Smooth muscle cell (in vitro differentiated cells): ENCODE measurements at regions not wholly inside any gene's neighbourhood (a gene's known extent, or its start where the extent isn't known, plus 50 kb on each side); places are given as distances from the start of the nearest gene placed in this dataset.

Source experiments
- DNase-seq: peaks from one replicate; lab custom pipeline; 2025; ENCODE audit not compliant: unreplicated experiment; lab: John Stamatoyannopoulos, UW
- H2AFZ ChIP-seq: fragments of 200-600 bp; sonication (generic); 2 replicates; pipeline ENCODE4 v1.6.0; 2016; ENCODE audit warnings: antibody characterized with exemption, low read depth, mild to moderate bottlenecking
- H3F3A ChIP-seq: fragments of 200-600 bp; sonication (generic); 2 replicates; pipeline ENCODE4 v1.6.0; 2017; ENCODE audit warnings: antibody characterized with exemption, low read depth
- H3K27ac ChIP-seq: fragments of 200-600 bp; sonication (generic); 2 replicates; pipeline ENCODE4 v1.5.1; 2016; ENCODE audit warnings: low read depth, mild to moderate bottlenecking
- H3K27me3 ChIP-seq: fragments of 200-600 bp; sonication (generic); 2 replicates; pipeline ENCODE4 v1.6.1; 2016; ENCODE audit warnings: low read depth, mild to moderate bottlenecking
- H3K36me3 ChIP-seq: fragments of 200-600 bp; sonication (generic); 2 replicates; pipeline ENCODE4 v1.5.1; 2016; ENCODE audit warnings: low read depth
- H3K4me1 ChIP-seq: fragments of 200-600 bp; sonication (generic); 2 replicates; pipeline ENCODE4 v1.5.1; 2016; ENCODE audit warnings: low read depth
- H3K4me2 ChIP-seq: fragments of 200-600 bp; sonication (generic); 2 replicates; pipeline ENCODE4 v1.6.0; 2016; ENCODE audit warnings: mild to moderate bottlenecking
- H3K4me3 ChIP-seq: fragments of 200-600 bp; sonication (generic); 2 replicates; pipeline ENCODE4 v1.5.1; 2016; ENCODE audit warnings: mild to moderate bottlenecking
- H3K79me2 ChIP-seq: fragments of 200-600 bp; sonication (generic); 2 replicates; pipeline ENCODE4 v1.6.0; 2016; ENCODE audit warnings: low read depth, mild to moderate bottlenecking
- H3K9ac ChIP-seq: fragments of 200-600 bp; sonication (generic); 2 replicates; pipeline ENCODE4 v1.6.0; 2016; ENCODE audit warnings: low read depth
- H3K9me3 ChIP-seq: fragments of 200-600 bp; sonication (generic); replicated peaks from 2 replicates; pipeline ENCODE4 v1.5.1; 2016; ENCODE audit warnings: low read depth
- H4K20me1 ChIP-seq: fragments of 200-600 bp; sonication (generic); 2 replicates; pipeline ENCODE4 v1.6.0; 2016; ENCODE audit warnings: low read depth
- CTCF ChIP-seq: fragments of 200-600 bp; sonication (generic); IDR thresholded peaks from 2 replicates; pipeline ENCODE4 v1.5.1; 2017; ENCODE audit warnings: borderline replicate concordance, mild to moderate bottlenecking, antibody characterized with exemption; ENCODE audit not compliant: insufficient read depth, poor library complexity, severe bottlenecking
- WGBS: methylation state at CpG from one replicate; pipeline ENCODE4 v1.1.7; 2016; ENCODE audit warnings: low lambda C conversion rate; 5-methylcytosine and 5-hydroxymethylcytosine counted together

GRCh38 chr4:127149086-127149485 lies 483.7 kb upstream of the INTU start:
- Histone ChIP-seq H3K9me3 (no peaks in the 10 kb centered on the region), H3K79me2 (no peaks in the 10 kb centered on the region), H3K36me3 (no peaks in the 10 kb centered on the region), H3K4me3 (no peak overlapping the region), H3K9ac (no peak overlapping the region), H2AFZ (no peak overlapping the region), H3F3A (no peaks in the 10 kb centered on the region), H4K20me1 (no peaks in the 10 kb centered on the region), H3K4me1 (no peaks in the 10 kb centered on the region), H3K27ac (no peak overlapping the region), H3K27me3 (no peaks in the 10 kb centered on the region), H3K4me2 (no peak overlapping the region)
- WGBS: 99% methylated on average over 3 of the region's 3 CpGs
- no peak for TF ChIP-seq CTCF
- DNase-seq: no peak

GRCh38 chr4:127151941-127152340 lies 480.8 kb upstream of the INTU start:
- no peak for TF ChIP-seq CTCF

GRCh38 chr4:127155116-127155515 lies 477.6 kb upstream of the INTU start:
- H3K27me3 ChIP-seq: no peaks in the 10 kb centered on the region
- no peaks in the 10 kb centered on the region for H3F3A ChIP-seq
- no peaks in the 10 kb centered on the region for H3K36me3 ChIP-seq
- no peak overlapping the region for H2AFZ ChIP-seq
- H3K9ac ChIP-seq: no peak overlapping the region
- H3K4me2 ChIP-seq: no peak overlapping the region
- H3K4me1 ChIP-seq: no peaks in the 10 kb centered on the region
- no peaks in the 10 kb centered on the region for H4K20me1 ChIP-seq
- WGBS: 100% methylated on average over 2 of the region's 2 CpGs
- no peak for TF ChIP-seq CTCF
- no peaks in the 10 kb centered on the region for H3K9me3 ChIP-seq
- DNase-seq: no peak
- H3K79me2 ChIP-seq: no peaks in the 10 kb centered on the region
- no peak overlapping the region for H3K27ac ChIP-seq
- no peak overlapping the region for H3K4me3 ChIP-seq

More at GRCh38 chr4:127151941-127152340, 480.8 kb upstream of the INTU start:
- no peak overlapping the region for H3K9ac ChIP-seq
- H3K4me1 ChIP-seq: no peaks in the 10 kb centered on the region
- no peak overlapping the region for H3K4me3 ChIP-seq
- no peak overlapping the region for H3K27ac ChIP-seq
- no peak overlapping the region for H3K4me2 ChIP-seq
- DNase-seq: no peak
- H3K27me3 ChIP-seq: no peaks in the 10 kb centered on the region
- H3K79me2 ChIP-seq: no peaks in the 10 kb centered on the region
- no peak overlapping the region for H2AFZ ChIP-seq
- H4K20me1 ChIP-seq: no peaks in the 10 kb centered on the region
- no peaks in the 10 kb centered on the region for H3F3A ChIP-seq
- no peaks in the 10 kb centered on the region for H3K9me3 ChIP-seq
- no peaks in the 10 kb centered on the region for H3K36me3 ChIP-seq

GRCh38 chr4:127155555-127155954 lies 477.2 kb upstream of the INTU start:
- Histone ChIP-seq H4K20me1 (no peaks in the 10 kb centered on the region), H3K27me3 (no peaks in the 10 kb centered on the region), H3K4me1 (no peaks in the 10 kb centered on the region), H3K9ac (no peak overlapping the region), H3K79me2 (no peaks in the 10 kb centered on the region), H3K4me3 (no peak overlapping the region), H3F3A (no peaks in the 10 kb centered on the region), H2AFZ (no peak overlapping the region), H3K36me3 (no peaks in the 10 kb centered on the region), H3K9me3 (no peaks in the 10 kb centered on the region), H3K27ac (no peak overlapping the region), H3K4me2 (no peak overlapping the region)
- DNase-seq: no peak
- WGBS: 78% methylated on average over 1 of the region's 1 CpG
- no peak for TF ChIP-seq CTCF
